Endometrium (tissue), 2 donors: ENCODE measurements at regions not wholly inside any gene's neighbourhood (a gene's known extent, or its start where the extent isn't known, plus 50 kb on each side); places are given as distances from the start of the nearest gene placed in this dataset.
A peak's percentile ranks its signal among the peaks of the same experiment; 100 is the strongest.

Experiments used
- FAIRE-seq: peaks from 2 replicates; lab custom pipeline; 2012; peaks lifted over from hg19 to GRCh38; lab: Jason Lieb, UNC
- donor health status: control.
- donor health status: control.

DNA sequence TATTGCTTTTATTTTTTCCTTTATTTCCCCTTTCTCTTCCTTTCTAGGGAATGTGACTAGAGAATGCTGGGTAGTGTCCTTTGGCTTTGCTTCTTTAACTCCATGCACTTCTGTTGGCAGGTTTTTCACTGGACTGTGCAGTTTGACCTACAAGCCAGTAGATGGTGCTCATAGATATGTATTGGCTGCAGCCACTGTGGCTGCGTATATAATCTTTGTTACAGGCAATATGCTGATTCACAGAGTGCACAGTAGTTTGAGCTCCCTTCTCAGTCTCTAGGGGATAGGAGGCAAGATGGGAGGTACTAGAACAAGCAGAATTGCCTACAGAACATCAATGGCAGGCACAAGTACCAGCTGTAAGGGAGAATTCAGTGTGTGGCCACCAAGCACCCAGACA lies 503.5 kb downstream of the LRFN5 start:
- no peak for FAIRE-seq

DNA sequence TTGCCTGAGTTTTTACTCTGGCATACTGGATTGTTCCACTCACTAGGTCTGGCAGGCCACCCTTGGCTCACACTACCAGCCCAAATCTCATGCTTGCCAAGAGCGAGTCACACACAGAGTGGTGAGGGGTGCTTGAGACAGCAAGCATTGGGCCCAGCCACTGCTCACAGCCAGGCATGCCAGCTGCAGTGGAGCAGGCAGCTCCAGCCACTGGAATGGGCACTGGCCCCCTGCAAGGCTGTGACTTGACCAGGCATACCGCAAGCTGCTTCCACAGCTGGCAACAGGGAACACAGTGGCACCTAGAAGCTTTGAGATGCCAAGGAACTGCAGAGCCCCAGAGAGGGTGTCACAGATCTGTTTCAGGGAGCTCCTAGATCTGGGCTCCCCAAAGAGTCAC lies 488.5 kb downstream of the LRFN5 start:
- no peak for FAIRE-seq

DNA sequence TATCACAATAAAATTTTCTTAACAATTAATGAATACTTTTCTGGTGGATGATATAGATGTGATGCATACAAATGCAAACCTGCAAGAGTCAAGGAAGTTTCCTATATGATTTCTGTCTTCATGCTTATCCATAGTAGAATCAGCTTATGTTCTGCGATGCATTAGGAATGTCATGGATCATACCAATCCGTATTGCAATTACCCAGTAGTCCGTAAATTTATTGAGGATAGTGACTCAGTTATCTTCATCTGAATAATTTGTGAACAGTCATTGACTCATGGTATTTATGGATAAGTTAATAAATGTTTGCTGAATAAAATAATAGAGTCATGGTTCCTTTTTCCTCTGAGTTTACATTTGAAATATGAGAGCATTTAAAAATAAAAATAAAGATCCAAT lies 483.4 kb downstream of the LRFN5 start:
- no peak for FAIRE-seq

DNA sequence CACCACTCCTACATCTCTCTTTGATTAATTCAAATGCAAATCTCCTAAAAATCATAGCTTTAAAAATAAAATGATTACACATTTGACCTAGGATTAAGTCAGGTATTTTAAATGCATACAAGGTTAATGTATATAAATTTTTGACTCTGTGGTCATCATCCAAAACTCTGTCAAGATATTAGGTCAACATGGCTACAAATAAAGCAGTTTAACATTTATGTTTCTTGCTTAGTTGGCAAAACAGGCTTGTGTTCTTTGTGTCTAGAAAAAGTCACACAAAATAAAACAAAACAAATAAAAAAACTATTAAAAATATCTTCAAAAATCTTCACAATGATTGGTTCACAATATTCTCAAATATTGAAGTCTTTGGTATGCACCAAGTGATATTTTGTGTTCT lies 473.2 kb downstream of the LRFN5 start:
- FAIRE-seq = no peak

DNA sequence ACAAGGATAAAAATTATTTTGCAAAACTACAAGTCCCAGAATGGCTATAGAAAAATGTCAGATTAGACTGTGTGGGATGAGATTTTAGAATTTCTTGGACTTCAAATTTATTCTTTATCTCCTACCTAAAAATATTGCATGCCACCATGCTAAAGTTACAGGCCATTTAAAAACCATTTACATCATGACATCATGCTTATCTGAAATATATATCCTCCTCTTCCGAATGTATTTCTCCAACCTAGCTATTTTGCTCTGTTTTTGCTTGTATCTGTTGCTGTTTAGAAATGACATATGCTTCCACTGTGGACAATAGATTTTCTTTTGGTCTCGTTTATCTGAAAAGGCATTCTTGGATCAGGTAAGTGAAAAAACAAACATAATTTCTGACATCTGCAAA lies 471.7 kb downstream of the LRFN5 start:
- no peak for FAIRE-seq

DNA sequence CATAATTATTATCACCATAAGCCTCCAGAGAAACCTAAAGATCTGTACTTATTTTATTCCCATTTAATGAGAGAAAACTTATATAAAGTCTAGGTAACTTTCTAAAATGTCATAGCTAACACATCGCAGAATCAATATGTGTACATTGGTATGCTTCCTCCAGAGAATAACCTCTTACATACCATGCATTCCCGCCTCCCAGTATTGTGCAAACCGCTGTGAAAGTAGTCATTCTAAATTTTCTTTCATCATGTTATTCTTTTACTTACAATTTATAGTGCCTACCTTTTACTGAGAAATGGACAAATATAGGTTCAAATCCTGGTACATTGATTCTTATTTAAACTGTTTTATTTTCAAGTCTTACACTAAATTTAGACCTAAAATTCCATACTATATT lies 463.4 kb downstream of the LRFN5 start:
- FAIRE-seq = no peak

DNA sequence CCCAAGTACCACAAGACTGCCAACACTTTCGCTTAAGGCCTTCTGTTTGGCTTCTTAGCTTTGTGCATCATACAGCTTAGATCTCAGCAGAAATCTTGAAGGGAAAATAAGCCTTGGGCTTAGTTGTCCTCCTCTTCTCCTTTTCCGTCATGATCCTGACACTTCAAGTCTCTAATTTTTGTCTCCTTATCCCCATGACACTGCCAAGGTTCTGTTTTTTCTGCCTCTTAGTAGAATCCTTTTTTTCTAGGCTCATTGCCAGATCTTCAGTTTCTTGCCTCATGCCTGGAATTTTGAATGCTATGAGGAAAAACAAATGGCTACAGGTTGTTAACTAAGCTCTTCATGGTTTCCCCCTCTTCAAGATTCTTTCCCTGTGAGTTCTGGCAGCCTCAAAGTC lies 450.4 kb downstream of the LRFN5 start:
- FAIRE-seq = no peak

DNA sequence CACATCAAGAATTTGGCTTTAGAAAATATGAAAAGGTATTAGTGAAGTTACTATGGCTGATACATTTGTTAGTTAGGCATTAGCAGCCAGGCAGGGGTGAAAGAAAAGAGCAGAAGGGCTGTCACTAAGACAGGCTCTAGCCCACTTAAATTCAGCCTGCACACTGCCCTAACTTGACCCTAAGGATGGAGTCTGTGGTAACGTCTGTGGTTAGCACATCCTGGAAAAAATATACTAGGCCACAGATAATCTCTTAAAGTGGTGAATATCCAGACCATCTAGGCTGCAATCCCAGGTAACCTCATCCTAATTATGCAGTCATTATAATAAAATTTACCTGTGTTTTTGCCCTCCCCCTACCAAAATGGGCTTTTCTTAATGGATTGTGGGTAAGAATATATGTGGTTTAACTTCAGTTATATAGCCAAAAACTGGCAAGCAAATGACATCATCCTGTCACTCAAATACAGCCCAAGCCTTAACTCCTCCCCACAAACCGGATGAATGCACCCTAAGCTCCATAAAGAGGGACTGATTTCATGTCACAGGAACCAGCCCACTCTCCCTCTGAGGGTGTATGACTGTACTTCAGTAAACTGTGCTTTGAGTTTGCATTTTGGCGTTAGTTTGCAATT lies 440.9 kb downstream of the LRFN5 start:
- no peak for FAIRE-seq

DNA sequence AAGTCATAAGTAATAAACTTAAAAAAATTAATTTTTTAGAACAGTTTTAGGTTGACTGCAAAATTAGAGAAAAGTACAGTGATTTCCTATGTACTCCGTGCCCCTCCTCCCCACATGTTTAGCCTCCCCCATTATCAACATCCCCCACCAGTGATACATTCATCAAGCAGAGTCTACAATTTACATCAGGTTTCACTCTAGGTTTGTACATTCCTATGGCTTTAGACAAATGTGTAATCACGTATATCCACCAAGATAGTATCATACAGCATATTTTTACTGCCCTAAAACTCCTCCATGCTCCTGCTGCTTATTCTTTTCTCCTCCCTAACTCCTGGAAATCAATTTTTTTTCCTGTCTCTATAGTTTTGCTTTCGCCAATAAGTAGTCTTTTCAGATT lies 438.7 kb downstream of the LRFN5 start:
- no peak for FAIRE-seq

DNA sequence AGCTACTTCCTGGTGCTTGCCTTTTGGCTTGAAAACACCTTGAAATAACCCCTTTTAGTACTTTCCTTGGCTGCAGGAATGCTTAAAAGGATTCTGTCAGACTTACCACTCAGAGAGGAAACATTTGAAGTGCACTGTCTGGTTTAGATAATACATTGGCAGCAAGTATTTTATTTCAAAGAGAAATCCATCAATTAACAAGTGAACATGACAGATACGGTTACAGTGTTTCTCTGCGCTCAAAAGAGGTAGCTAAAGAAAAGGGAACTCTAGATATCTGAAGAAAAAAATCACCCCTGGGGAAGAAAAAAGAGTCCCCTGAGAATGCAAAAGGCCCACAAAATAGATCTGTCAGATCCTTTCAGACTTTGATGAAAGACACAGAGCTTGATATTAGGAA lies 421.9 kb downstream of the LRFN5 start:
- FAIRE-seq = no peak

DNA sequence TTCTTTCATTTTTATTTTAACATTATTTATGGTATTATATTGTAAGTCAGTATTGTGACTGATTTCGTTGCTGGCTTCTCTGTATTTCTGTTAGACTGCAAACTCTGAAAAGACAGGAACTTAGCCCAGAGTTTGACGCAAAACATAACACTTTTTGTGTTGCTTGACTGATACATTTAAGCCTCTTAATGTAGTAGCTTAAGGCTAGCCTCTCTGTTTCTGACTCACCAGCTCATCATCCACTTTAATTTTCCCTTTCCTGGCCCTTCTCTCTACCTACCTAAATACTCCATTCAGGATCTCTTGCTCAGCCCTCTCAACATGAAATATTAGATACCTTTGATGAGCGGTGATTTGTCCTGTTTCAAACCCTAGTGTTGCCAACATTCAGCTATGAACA lies 420.6 kb downstream of the LRFN5 start:
- no peak for FAIRE-seq

DNA sequence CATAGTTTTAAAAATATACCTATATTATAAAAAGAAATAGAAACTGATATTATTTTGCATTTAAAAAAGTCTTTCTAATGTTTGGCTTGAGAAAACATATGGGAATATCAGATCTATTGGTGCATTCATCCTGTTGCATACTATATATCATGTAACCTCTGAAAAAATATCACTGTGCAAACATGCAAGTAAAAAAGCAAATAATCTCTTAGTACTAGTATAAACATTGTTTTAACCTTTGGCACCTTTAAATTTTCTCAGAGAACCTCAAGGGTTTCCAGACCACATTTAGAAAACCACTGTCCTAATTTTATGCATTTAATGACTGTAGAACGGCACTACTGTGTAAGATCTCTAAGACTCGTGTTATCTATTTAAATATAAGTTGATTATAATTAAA lies 416.8 kb downstream of the LRFN5 start:
- FAIRE-seq = peak; percentile 37

DNA sequence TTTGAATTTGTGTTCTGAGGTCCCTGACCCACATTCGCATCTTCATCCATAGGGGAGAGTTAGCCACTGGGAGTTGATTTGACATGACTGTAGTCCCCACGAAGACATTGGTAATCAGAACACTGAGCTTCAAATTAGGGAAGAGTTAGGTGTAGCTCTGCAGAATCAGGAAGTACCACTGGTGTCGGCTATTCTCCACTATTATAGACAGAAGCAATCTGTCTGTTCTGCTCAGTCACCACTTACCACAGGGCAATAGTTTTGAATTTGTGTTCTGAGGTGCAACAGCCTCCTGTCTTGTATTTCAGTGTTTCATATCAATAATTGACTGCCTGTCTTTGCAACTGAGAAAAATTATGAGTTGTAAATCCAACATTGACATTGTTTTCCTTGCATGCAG lies 407.6 kb downstream of the LRFN5 start:
- FAIRE-seq = no peak

DNA sequence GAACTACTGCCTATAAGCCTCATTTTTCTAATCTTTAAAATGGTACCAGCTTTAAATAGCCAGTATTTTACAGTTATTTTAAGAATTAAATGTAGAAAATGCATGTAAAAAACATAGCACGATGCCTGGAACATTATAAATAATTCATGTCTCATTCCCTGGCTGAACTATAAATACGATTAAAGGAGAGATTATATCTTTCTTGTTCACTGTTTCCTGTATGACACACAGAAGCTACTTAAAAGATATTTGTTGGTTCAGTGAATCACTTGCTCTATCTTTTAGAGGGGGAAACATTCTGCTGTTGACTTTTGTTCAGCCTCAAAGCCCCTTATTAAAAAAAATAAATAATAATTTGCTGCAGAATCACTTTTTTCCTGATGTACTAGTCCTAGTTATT lies 406.9 kb downstream of the LRFN5 start:
- no peak for FAIRE-seq

DNA sequence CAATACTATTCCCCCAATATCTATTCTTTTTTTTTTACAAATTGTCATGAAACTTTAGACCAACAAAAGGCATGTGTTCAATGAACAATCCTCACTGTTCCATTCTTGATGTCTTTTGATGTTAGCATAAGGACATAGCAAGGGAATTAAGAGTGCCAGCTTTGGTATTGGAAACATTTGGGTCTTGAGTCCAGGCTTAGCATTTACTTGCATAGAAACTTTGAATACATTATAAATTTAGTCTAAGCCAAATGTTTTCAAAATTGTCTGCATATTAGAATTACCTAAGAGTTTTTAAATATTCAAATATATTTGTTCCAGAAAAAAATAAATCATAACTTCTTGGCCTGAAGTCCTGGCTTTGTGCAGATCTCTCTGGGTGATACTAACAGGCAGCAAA lies 406.5 kb downstream of the LRFN5 start:
- FAIRE-seq = no peak

DNA sequence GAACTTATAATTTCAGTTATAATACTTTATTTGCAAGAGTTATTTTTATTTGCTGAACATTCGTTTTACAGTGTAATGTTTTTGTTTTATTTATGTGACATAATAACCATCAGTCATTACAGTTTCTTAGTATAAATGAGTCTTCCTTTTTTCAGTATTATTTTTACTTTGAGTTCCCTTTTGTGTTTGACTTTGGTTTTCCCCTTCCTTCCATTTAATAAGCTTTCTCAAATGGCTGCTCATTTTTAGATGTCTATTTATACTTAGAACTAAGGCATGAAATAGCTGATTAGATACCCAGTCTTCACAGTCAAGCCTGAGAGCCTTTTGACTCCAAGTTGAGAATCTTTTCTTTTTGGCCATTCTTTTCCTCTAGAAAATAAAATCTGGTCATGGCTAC lies 404.5 kb downstream of the LRFN5 start:
- no peak for FAIRE-seq

DNA sequence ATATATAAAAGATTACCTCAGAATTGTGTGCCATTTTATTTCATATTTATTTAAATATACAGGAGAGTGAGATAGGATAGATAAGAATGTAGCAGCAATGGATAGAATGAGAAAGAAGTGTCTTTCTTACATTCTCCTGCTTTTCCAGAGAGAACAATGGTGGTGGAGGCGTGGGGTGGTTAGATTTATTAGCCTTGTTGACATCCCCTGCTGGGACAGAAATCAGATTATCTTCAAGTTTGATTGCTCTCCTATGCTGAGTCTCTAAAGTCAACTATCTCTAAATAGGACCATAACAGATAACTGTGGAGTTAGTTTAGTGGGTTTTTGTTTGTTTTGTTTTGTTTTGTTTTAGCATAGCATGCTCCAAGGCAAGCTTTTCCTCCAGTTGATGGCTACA lies 397.6 kb downstream of the LRFN5 start:
- no peak for FAIRE-seq

DNA sequence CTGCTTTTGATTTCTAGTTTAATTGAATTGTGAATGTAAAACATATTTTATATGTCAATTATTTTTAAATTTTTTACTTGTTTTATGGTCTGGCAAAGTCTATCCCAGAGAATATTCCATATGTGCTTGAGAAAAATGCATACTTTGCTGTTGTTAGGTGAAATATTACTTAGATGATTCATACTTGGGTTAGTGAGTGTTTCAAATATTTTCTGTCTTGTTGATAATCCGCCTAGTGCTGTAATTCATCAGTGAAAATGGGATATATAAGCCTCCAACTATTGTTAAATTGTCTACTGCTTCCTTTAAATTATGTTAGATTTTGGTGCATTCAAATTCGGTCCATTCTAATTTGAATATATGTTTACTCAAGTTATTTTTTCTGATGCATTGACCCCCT lies 395.5 kb downstream of the LRFN5 start:
- no peak for FAIRE-seq

DNA sequence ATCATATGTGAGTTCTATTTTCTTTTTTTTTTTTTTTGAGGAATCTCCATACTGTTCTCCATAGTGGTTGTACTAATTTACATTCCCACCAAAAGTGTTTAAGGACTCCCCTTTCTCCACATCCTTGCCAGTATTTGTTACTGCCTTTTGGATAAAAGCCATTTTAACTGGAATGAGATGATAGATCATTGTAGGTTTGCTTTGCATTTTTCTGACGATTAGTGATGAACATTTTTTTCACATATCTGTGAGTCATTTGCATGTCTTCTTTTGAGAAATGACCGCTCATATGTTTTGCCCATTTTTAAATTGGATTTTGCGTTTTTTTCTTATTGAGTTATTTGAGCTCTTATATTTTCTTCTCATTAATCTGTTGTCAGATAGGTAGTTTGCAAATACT lies 394.8 kb downstream of the LRFN5 start:
- FAIRE-seq = no peak

DNA sequence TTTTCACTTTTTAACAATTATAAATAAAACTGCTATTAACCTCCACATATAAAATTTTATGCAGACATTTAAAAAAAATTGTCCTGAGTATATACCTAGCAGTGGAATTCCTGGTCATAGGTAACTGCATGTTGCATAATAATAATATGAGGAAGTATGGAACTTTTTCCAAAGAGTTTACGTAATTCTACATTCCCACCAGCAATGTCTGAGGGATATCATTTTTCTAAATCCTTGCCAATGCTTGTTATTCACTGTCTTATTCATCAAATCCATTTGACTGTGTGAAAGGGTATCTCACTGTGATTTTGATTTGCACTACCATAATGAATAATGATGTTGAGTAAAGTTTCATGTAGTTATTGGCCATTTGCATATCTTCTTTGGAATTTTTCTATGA lies 393.8 kb downstream of the LRFN5 start:
- no peak for FAIRE-seq

DNA sequence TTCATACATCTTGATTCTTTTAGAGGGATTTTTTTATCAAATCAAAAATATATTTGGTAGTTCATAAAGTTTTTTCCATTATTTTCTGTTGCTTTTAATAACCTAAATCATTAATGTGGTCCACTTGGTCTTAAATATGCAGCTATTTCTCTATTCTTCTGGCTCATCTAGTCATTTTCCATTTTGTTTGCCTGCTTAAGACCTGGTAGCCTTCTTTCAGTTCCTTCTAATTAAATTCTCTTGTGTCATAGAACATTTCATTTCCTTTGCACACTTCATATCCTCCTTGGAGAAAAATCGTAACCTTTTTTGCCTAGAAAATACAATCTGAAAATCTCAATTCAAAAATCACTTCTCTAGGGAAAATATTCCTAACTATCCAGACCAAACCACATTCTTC lies 387.0 kb downstream of the LRFN5 start:
- no peak for FAIRE-seq

DNA sequence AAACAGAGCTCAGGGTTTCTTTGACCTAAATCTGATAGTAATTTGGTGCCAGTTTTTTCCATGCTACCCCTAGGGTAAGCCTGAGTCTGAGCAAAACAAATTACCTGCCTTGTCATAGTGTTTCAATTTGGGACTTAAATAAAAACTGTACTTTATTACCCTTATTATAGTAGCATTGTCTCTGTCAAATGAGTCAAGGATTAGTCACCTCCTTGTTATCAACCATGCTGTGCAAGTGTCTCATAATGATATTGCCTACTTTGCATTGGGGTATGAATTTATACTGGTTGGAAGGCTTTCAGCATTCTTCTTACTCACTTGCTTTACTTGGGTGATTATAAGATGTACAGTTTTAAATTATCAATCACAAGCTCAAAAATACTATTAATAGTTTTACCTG lies 380.0 kb downstream of the LRFN5 start:
- no peak for FAIRE-seq

DNA sequence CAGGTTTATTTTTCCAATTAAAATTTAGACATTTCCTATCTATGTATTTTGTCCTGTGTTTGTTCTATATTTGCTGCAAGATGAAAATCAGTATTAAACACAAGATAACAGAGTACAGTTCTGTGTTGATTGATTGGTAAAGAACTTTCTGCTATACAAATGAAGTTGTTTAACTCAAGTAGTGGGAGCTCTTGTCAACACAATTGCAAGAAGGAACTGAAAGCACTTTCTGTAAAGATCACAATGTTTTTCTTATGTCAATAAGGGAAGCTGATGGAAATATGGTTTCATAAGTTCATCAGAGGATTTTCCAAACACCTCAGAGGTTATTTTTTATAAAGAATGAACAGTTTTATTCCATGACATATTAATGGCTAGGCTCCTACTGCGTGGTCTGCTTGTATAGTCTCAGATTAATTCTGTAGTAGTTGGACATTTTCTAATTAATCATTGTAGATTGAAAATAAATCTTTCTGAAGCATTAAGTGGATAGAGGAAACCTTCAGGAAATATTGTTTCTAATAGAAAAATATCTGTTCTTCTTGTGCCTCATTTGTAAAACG lies 379.5 kb downstream of the LRFN5 start:
- FAIRE-seq = no peak

DNA sequence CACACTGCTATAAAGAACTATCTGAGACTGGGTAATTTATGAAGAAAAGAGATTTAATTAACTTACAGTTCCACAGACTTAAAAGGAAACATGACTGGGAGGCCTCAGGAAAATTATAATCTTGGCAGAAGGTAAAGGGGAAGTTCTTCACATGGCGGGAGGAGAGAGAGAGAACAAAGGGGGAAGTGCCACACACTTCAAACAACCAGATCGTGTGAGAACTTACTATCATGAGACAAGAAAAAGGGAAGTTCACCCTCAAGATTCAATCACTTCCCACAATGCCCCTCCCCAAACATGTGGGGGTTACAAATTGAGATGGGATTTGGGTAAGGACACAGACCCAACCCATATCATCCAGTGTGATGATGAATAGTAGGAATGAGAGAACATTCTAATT lies 366.5 kb downstream of the LRFN5 start:
- no peak for FAIRE-seq

DNA sequence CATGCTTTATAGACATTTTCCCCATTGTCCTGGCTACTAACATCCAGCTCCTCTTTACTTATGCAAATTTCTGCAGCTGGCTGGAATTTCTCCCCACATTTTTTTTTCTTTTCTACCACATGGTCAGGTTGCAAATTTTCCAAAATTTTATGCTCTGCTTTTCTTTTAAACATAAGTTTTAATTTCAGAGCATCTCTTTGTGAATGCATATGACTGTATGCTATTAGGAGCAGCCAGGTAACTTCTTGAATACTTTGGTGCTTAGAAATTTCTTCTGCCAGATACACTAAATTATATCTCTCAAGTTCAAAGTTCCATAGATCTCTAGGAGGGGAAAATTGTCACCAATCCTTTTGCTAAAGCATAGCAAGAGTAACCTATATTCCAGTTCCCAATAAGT lies 365.9 kb downstream of the LRFN5 start:
- no peak for FAIRE-seq
